H1 (cell line): ENCODE measurements at regions not wholly inside any gene's neighbourhood (a gene's known extent, or its start where the extent isn't known, plus 50 kb on each side); places are given as distances from the start of the nearest gene placed in this dataset.

Experiments used
- ATF3 ChIP-seq: IDR thresholded peaks from 2 replicates; pipeline ENCODE4 v1.6.1; 2011; ENCODE audit warnings: low read depth, mild to moderate bottlenecking, low read length; ENCODE audit not compliant: insufficient read depth
- BACH1 ChIP-seq: IDR thresholded peaks from 2 replicates; pipeline ENCODE4 v1.6.1; 2012; ENCODE audit warnings: low read length, improper control_type of control experiment
- CHD7 ChIP-seq: fragments of 300-600 bp; sonication (generic); IDR thresholded peaks from 2 replicates; pipeline ENCODE4 v1.7.1; 2012; ENCODE audit warnings: low read length, moderate library complexity, mild to moderate bottlenecking, inconsistent platforms; ENCODE audit not compliant: insufficient replicate concordance
- E2F6 ChIP-seq: IDR thresholded peaks from 2 replicates; pipeline ENCODE4 v1.6.1; 2012; ENCODE audit warnings: inconsistent platforms
- HDAC2 ChIP-seq, 2 experiments: fragments of 300-600 bp in 1 of 2; sonication (generic) in 1 of 2; IDR thresholded peaks; 2 replicates each; pipeline ENCODE4 v1.6.1; 2011 to 2012; ENCODE audit warnings: low read depth in 2 of 2, low read length in 2 of 2, mild to moderate bottlenecking in 2 of 2, moderate library complexity in 2 of 2, borderline replicate concordance in 1 of 2, inconsistent platforms in 1 of 2
- MAX ChIP-seq: IDR thresholded peaks from 2 replicates; pipeline ENCODE4 v1.6.1; 2012; ENCODE audit warnings: inconsistent platforms

DNA sequence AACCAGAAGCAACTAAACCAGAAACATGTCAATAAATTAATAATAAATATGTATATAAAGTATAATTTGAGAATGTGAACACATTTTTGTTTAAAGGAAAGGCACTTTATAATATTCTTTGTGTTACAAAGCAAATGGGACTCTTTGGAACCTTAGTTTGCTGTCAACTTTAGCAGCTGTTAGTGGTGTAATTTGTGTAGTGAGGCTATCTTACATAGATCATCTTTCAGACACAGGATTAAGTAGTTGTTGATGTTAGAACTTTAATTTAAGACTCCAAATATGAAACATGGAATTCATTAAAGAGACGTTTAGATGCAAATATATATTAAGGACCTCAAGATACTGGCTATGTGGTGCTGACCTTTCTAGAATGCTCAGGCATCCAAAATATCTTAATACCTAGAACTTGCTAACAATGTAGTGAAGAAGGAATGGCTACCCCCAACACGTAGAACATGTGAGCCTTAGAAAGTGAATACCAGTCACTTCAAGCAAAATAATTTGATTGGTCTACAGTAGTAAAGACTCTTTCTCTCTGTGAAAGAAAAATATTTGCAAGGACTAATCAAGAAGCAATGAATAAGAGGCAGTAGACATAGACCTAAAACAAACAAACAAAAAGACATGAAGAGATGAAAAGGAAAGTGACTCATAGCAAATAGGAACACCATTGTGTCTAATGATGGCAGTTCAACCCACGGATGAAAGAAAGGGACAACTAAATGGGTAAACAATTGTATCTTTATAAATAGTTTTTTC is 811.4 kb downstream of the USP25 start (continued):
- TF ChIP-seq CHD7: no peak
- TF ChIP-seq BACH1: no peak
- no peak for TF ChIP-seq MAX
- no peak for TF ChIP-seq HDAC2 (IDR thresholded peaks at IDR 0.05; ENCODE audit: borderline replicate concordance in 1 of 2, low read depth in 2 of 2, low read length in 2 of 2)
- TF ChIP-seq ATF3: no peak
- no peak for TF ChIP-seq E2F6
